ENCODE measurements at regions not wholly inside any gene's neighbourhood (a gene's known extent, or its start where the extent isn't known, plus 50 kb on each side); places are given as distances from the start of the nearest gene placed in this dataset.

DNA sequence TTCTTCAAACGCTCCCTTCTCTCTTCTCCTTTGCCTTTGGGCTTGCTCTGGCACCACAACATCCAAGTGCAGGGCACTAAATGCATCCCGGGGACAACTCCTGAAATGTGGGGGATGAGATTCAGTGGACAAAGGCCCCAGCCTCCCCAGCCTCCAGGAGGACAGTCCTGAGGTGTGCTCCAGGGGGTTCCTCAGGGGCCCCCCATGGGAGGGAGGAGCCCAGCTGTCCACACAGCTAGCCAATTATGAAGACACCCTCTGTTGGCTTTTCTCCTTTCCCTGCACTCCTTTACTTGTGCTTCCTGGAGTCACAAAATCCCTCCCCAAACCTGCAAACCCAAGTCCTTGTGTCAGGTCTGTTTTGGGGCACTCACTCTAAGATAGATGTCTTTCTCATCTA, 735.4 kb downstream of the PTPRU start:
- TF ChIP-seq POLR2A (IDR thresholded peaks at IDR 0.05; ENCODE audit: extremely low read depth, insufficient read length) = no peak
- TF ChIP-seq, protein P1, sequence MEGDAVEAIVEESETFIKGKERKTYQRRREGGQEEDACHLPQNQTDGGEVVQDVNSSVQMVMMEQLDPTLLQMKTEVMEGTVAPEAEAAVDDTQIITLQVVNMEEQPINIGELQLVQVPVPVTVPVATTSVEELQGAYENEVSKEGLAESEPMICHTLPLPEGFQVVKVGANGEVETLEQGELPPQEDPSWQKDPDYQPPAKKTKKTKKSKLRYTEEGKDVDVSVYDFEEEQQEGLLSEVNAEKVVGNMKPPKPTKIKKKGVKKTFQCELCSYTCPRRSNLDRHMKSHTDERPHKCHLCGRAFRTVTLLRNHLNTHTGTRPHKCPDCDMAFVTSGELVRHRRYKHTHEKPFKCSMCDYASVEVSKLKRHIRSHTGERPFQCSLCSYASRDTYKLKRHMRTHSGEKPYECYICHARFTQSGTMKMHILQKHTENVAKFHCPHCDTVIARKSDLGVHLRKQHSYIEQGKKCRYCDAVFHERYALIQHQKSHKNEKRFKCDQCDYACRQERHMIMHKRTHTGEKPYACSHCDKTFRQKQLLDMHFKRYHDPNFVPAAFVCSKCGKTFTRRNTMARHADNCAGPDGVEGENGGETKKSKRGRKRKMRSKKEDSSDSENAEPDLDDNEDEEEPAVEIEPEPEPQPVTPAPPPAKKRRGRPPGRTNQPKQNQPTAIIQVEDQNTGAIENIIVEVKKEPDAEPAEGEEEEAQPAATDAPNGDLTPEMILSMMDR (IDR thresholded peaks at IDR 0.05; ENCODE audit: low read depth, low read length) = no peak

Measured in NB4 (cell line).